Liver (tissue), 3 donors: ENCODE measurements at regions not wholly inside any gene's neighbourhood (a gene's known extent, or its start where the extent isn't known, plus 50 kb on each side); places are given as distances from the start of the nearest gene placed in this dataset.

Source experiments
- SP1 ChIP-seq: IDR thresholded peaks from 2 replicates; pipeline ENCODE4 v1.6.1; 2018; ENCODE audit warnings: antibody characterized with exemption, mild to moderate bottlenecking
- TF ChIP-seq, protein P1 (sequence below): fragments of 150-350 bp; IDR thresholded peaks from 2 replicates; pipeline ENCODE4 v1.5.1; 2017; ENCODE audit warnings: improper control_type of control experiment, low read depth, low read length; ENCODE audit not compliant: missing input control
- donor health status: healthy.
- donor health status: healthy.

DNA sequence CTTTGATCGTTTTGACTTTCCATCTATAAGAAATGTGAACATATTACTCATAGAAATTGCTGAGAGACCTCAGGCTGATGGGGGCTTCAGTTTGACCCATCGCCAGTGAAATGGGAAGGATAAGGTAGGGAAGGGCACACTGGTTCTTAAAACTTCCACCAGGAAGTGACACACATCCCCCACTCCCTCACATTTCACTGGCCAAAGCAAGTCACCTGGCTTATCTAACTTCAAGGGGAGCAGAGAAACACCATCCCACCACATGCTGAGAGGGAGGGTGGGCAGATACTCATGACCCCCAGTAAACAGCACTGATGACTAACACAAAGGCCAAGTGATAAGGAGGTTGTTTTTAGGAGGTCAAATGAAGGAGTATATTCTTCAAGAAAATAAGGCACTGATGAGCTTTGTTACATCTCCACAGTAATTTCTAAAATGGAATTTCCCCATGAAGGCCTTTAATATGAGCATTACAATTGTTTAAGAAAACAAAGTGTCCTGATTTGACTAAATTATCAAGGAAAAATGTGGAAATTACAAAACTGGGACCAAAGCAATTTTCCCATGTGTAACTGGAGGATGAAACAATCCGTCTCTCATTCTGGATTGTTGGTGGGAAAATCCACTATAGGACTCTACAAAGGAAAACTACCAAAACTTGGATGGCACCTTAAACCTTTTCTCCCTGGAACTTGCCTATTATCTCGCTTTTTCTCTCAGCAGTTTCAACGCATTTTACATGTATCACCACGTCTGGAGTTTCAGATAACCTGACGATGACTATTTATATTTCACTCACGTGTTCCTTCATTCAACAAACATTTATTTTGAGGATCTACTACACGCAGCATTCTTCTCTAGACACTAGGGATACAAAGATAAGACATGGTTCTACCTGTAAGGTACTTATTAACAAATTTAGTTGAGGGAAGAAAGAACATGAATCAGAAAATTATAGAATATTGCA lies 91.8 kb upstream of the EEA1 start:
- TF ChIP-seq, protein P1, sequence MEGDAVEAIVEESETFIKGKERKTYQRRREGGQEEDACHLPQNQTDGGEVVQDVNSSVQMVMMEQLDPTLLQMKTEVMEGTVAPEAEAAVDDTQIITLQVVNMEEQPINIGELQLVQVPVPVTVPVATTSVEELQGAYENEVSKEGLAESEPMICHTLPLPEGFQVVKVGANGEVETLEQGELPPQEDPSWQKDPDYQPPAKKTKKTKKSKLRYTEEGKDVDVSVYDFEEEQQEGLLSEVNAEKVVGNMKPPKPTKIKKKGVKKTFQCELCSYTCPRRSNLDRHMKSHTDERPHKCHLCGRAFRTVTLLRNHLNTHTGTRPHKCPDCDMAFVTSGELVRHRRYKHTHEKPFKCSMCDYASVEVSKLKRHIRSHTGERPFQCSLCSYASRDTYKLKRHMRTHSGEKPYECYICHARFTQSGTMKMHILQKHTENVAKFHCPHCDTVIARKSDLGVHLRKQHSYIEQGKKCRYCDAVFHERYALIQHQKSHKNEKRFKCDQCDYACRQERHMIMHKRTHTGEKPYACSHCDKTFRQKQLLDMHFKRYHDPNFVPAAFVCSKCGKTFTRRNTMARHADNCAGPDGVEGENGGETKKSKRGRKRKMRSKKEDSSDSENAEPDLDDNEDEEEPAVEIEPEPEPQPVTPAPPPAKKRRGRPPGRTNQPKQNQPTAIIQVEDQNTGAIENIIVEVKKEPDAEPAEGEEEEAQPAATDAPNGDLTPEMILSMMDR: no peak
- no peak for TF ChIP-seq SP1
